HepG2 (cell line): ENCODE measurements at regions not wholly inside any gene's neighbourhood (a gene's known extent, or its start where the extent isn't known, plus 50 kb on each side); places are given as distances from the start of the nearest gene placed in this dataset.

Experiments used
- ADNP ChIP-seq: sonication (generic); formaldehyde crosslinking; IDR thresholded peaks from 2 replicates; pipeline ENCODE4 v1.4.0; 2020; ENCODE audit warnings: missing genetic modification reagents
- FOSL1 ChIP-seq: sonication (generic); formaldehyde crosslinking; IDR thresholded peaks from 2 replicates; pipeline ENCODE4 v1.9.0; 2021; ENCODE audit warnings: missing genetic modification reagents, borderline replicate concordance
- FUBP1 ChIP-seq: sonication (generic); formaldehyde crosslinking; IDR thresholded peaks from 2 replicates; pipeline ENCODE4 v1.5.1; 2020; ENCODE audit warnings: missing genetic modification reagents, mild to moderate bottlenecking, borderline replicate concordance
- TFDP1 ChIP-seq: IDR thresholded peaks from 2 replicates; pipeline ENCODE4 v1.6.1; 2016; ENCODE audit warnings: missing compliant biosample characterization, missing genetic modification reagents, borderline replicate concordance
- ZBTB39 ChIP-seq: sonication (generic); formaldehyde crosslinking; IDR thresholded peaks from 2 replicates; pipeline ENCODE4 v1.5.0; 2020; ENCODE audit warnings: missing genetic modification reagents
- ZBTB40 ChIP-seq, 2 experiments: fragments of 450-650 bp in 1 of 2; sonication (generic) in 1 of 2; formaldehyde crosslinking in 1 of 2; IDR thresholded peaks; 2 replicates each; pipeline versions ENCODE4 v1.6.1 to v1.8.0; 2016 to 2022; ENCODE audit warnings: antibody characterized with exemption in 1 of 2, mild to moderate bottlenecking in 1 of 2, missing genetic modification reagents in 1 of 2

GRCh38 chr2:163157891-163158496 is 319.4 kb upstream of the KCNH7 start (continued):
- TF ChIP-seq ADNP (CRISPR knock-in tag) (no peak), FUBP1 (CRISPR knock-in tag) (no peak), ZBTB39 (no peak), ZBTB40 (IDR thresholded peaks at IDR 0.05) (no peak), ZBTB40 (CRISPR knock-in tag; IDR thresholded peaks at IDR 0.05) (no peak), FOSL1 (CRISPR knock-in tag) (no peak), TFDP1 (no peak)
